PC-9 (cell line): ENCODE measurements at regions not wholly inside any gene's neighbourhood (a gene's known extent, or its start where the extent isn't known, plus 50 kb on each side); places are given as distances from the start of the nearest gene placed in this dataset.

Source experiments
- BruUV-seq: library from RNA; stranded (reverse); fragments of 400-500 nt; replicated peaks from 2 replicates; lab custom pipeline; 2021; lab: Mats Ljungman, UMichigan
- CTCF ChIA-PET: fragments of 300-600 bp; sonication (Branson Sonifier 250); formaldehyde crosslinking; loops from one replicate; lab custom pipeline; 2022; ENCODE audit warnings: antibody characterized with exemption; lab: Charles Lee
- POLR2A ChIA-PET: fragments of 300-600 bp; sonication (Branson Sonifier 250); formaldehyde crosslinking; loops from one replicate; lab custom pipeline; 2022; ENCODE audit warnings: antibody characterized with exemption; ENCODE audit not compliant: unreplicated experiment; lab: Charles Lee
- DNase-seq, 2 experiments: peaks; one replicate each; pipeline versions ENCODE4 v3.0.0 to v3.0.0-alpha.2; 2015 to 2022; ENCODE audit warnings: mixed read lengths in 1 of 2
- H2AFZ ChIP-seq: fragments of 200-600 bp; sonication (generic); 2 replicates; pipeline ENCODE4 v1.8.1; 2017; ENCODE audit warnings: antibody characterized with exemption
- H3F3A ChIP-seq: fragments of 200-600 bp; sonication (generic); 2 replicates; pipeline ENCODE4 v1.8.1; 2017; ENCODE audit warnings: antibody characterized with exemption, mild to moderate bottlenecking, low read depth; ENCODE audit not compliant: insufficient read depth
- H3K27ac ChIP-seq: fragments of 200-600 bp; sonication (generic); 2 replicates; pipeline ENCODE4 v1.6.1; 2016; ENCODE audit warnings: mixed run types
- H3K27me3 ChIP-seq: fragments of 200-600 bp; sonication (generic); 2 replicates; pipeline ENCODE4 v1.6.1; 2016; ENCODE audit warnings: low read depth, mixed run types; ENCODE audit not compliant: insufficient read depth
- H3K36me3 ChIP-seq: fragments of 200-600 bp; sonication (generic); 2 replicates; pipeline ENCODE4 v1.6.1; 2016; ENCODE audit warnings: low read depth, mixed run types
- H3K4me1 ChIP-seq: fragments of 200-600 bp; sonication (generic); replicated peaks from 2 replicates; pipeline ENCODE4 v1.6.1; 2016; ENCODE audit warnings: mixed run types; ENCODE audit not compliant: insufficient read depth
- H3K4me2 ChIP-seq: fragments of 200-600 bp; sonication (generic); 2 replicates; pipeline ENCODE4 v1.6.1; 2017; ENCODE audit warnings: mixed run types
- H3K4me3 ChIP-seq: fragments of 200-600 bp; sonication (generic); 2 replicates; pipeline ENCODE4 v1.6.1; 2016; ENCODE audit warnings: mixed run types
- H3K79me2 ChIP-seq: fragments of 200-600 bp; sonication (generic); 2 replicates; pipeline ENCODE4 v1.6.1; 2017; ENCODE audit warnings: low read depth, mixed run types
- H3K9me2 ChIP-seq: fragments of 200-600 bp; sonication (generic); 2 replicates; pipeline ENCODE4 v1.8.1; 2017; ENCODE audit warnings: mild to moderate bottlenecking; ENCODE audit not compliant: insufficient read depth
- H3K9me3 ChIP-seq: fragments of 200-600 bp; sonication (generic); 2 replicates; pipeline ENCODE4 v1.8.1; 2016; ENCODE audit warnings: low read depth; ENCODE audit not compliant: insufficient read depth
- H4K20me1 ChIP-seq: fragments of 200-600 bp; sonication (generic); 2 replicates; pipeline ENCODE4 v1.8.1; 2017; ENCODE audit not compliant: insufficient read depth
- CTCF ChIP-seq: fragments of 200-600 bp; sonication (generic); conservative IDR thresholded peaks from 2 replicates; pipeline ENCODE4 v1.6.1; 2017; ENCODE audit warnings: mixed run types, antibody characterized with exemption, mild to moderate bottlenecking, moderate library complexity
- EZH2 ChIP-seq: fragments of 200-600 bp; sonication (generic); IDR thresholded peaks from 2 replicates; pipeline ENCODE4 v1.8.0; 2017; ENCODE audit warnings: antibody characterized with exemption, low read depth
- intact Hi-C: fragments of 100-400 bp; cut with micrococcal nuclease; formaldehyde crosslinking; loops from one replicate; pipeline ENCODE4 v1.10.0; 2022; ENCODE audit not compliant: unreplicated experiment

- no peak for DNase-seq
- Histone ChIP-seq H3K4me1 (no peaks in the 10 kb centered on the region), H3K4me2 (no peak overlapping the region), H3K9me3 (no peaks in the 10 kb centered on the region), H3K4me3 (no peak overlapping the region), H4K20me1 (no peaks in the 10 kb centered on the region), H3K9me2 (no peaks in the 10 kb centered on the region), H3K79me2 (no peaks in the 10 kb centered on the region), H3K27me3 (no peaks in the 10 kb centered on the region), H3K27ac (no peak overlapping the region), H2AFZ (no peak overlapping the region), H3F3A (no peaks in the 10 kb centered on the region), H3K36me3 (no peaks in the 10 kb centered on the region)
- no TSS peak for BruUV-seq
- ChIA-PET POLR2A (no interaction called here), CTCF (no interaction called here)
- intact Hi-C loops: no loop called here
- TF ChIP-seq CTCF (no peak), EZH2 (no peak)
These were observed 134.8 kb upstream of the PPARGC1A start for GRCh38 chr4:24024605-24025004.

GRCh38 chr4:24024157-24024556 lies 134.3 kb upstream of the PPARGC1A start:
- no peaks in the 10 kb centered on the region for H3K27me3 ChIP-seq
- H3K27ac ChIP-seq: no peak overlapping the region
- H3K79me2 ChIP-seq: no peaks in the 10 kb centered on the region
- no peak for DNase-seq
- no peaks in the 10 kb centered on the region for H3K9me3 ChIP-seq
- no peaks in the 10 kb centered on the region for H3K9me2 ChIP-seq
- no peak for TF ChIP-seq CTCF
- no peak for TF ChIP-seq EZH2
- H3K4me3 ChIP-seq: no peak overlapping the region
- CTCF ChIA-PET: no interaction called here
- H3F3A ChIP-seq: no peaks in the 10 kb centered on the region
- no peaks in the 10 kb centered on the region for H3K36me3 ChIP-seq
- H4K20me1 ChIP-seq: no peaks in the 10 kb centered on the region
- POLR2A ChIA-PET: no interaction called here
- no peak overlapping the region for H3K4me2 ChIP-seq
- BruUV-seq: no TSS peak
- intact Hi-C loops: no loop called here
- H3K4me1 ChIP-seq: no peaks in the 10 kb centered on the region
- H2AFZ ChIP-seq: no peak overlapping the region

GRCh38 chr4:24015782-24016181 lies 125.9 kb upstream of the PPARGC1A start:
- ChIA-PET POLR2A (no interaction called here), CTCF (no interaction called here)
- H3K27ac ChIP-seq: no peak overlapping the region
- no peaks in the 10 kb centered on the region for H3K9me3 ChIP-seq
- H3K4me2 ChIP-seq: no peak overlapping the region
- no peaks in the 10 kb centered on the region for H3K4me1 ChIP-seq
- H4K20me1 ChIP-seq: no peaks in the 10 kb centered on the region
- no peaks in the 10 kb centered on the region for H3K79me2 ChIP-seq
- no peak overlapping the region for H3K4me3 ChIP-seq
- no peak for TF ChIP-seq CTCF
- H2AFZ ChIP-seq: no peak overlapping the region
- H3F3A ChIP-seq: no peaks in the 10 kb centered on the region
- no peak for DNase-seq
- no TSS peak for BruUV-seq
- H3K9me2 ChIP-seq: no peaks in the 10 kb centered on the region
- intact Hi-C loops: no loop called here
- H3K27me3 ChIP-seq: no peaks in the 10 kb centered on the region
- H3K36me3 ChIP-seq: no peaks in the 10 kb centered on the region
